A549 (cell line): ENCODE measurements at regions not wholly inside any gene's neighbourhood (a gene's known extent, or its start where the extent isn't known, plus 50 kb on each side); places are given as distances from the start of the nearest gene placed in this dataset.

Experiments used
- ATAC-seq, 2 experiments: fragments of 200-7000 bp in 1 of 2; fragments of >200 bp in 1 of 2; cut with Nextera tagmentation in 1 of 2; cut with Tn5 transposase in 1 of 2; 3 replicates each; pipeline versions ENCODE4 v1.8.0 to v1.9.1; 2018 to 2020; ENCODE audit warnings: mild to moderate bottlenecking in 1 of 2, moderate library complexity in 1 of 2
- CTCF ChIA-PET: fragments of 300-600 bp; sonication (Branson Sonifier 250); formaldehyde crosslinking; extraction: SDS; loops from one replicate; lab custom pipeline; 2021; ENCODE audit warnings: antibody characterized with exemption, inconsistent platforms; lab: Yijun Ruan, JAX
- POLR2A ChIA-PET: fragments of 350-600 bp; formaldehyde crosslinking; extraction: SDS; loops from one replicate; lab custom pipeline; 2021; ENCODE audit warnings: antibody characterized with exemption, inconsistent platforms; lab: Yijun Ruan, JAX
- DNase-seq, 2 experiments: peaks; one replicate each; pipeline versions ENCODE4 v3.0.0 to v3.0.0-alpha.2; 2011 to 2016; ENCODE audit warnings: low read depth in 1 of 2, low spot score in 1 of 2
- FAIRE-seq: peaks from 2 replicates; lab custom pipeline; 2011; peaks lifted over from hg19 to GRCh38; lab: Jason Lieb, UNC
- H3K27ac ChIP-seq, 2 experiments: fragments of >200 bp; sonication (Bioruptor Twin); formaldehyde crosslinking; 3 replicates each; pipeline ENCODE4 v1.5.1; 2016 to 2017
- H3K4me1 ChIP-seq: fragments of >200 bp; sonication (Bioruptor Twin); formaldehyde crosslinking; 3 replicates; pipeline ENCODE4 v1.6.1; 2016
- H3K4me2 ChIP-seq: fragments of >200 bp; sonication (Bioruptor Twin); formaldehyde crosslinking; 3 replicates; pipeline ENCODE4 v1.6.1; 2016
- H3K4me3 ChIP-seq: fragments of >200 bp; sonication (Bioruptor Twin); formaldehyde crosslinking; 3 replicates; pipeline ENCODE4 v1.5.1; 2016
- H3K9me3 ChIP-seq: fragments of >200 bp; sonication (Bioruptor Twin); formaldehyde crosslinking; 3 replicates; pipeline ENCODE4 v1.6.1; 2016
- CBX2 ChIP-seq: fragments of 200-600 bp; sonication (generic); IDR thresholded peaks from 2 replicates; pipeline ENCODE4 v1.6.1; 2016; ENCODE audit warnings: low read depth, mild to moderate bottlenecking, borderline replicate concordance
- CBX8 ChIP-seq: fragments of 200-600 bp; sonication (generic); IDR thresholded peaks from 2 replicates; pipeline ENCODE4 v1.6.1; 2016
- CHD2 ChIP-seq: fragments of 150-350 bp; IDR thresholded peaks from 2 replicates; pipeline ENCODE4 v1.6.1; 2014; ENCODE audit warnings: low read length; ENCODE audit not compliant: partially characterized antibody
- CHD4 ChIP-seq: fragments of 200-600 bp; sonication (generic); IDR thresholded peaks from 2 replicates; pipeline ENCODE4 v1.6.1; 2016; ENCODE audit warnings: antibody characterized with exemption, mild to moderate bottlenecking, borderline replicate concordance
- ESRRA ChIP-seq: fragments of 150-350 bp; IDR thresholded peaks from 2 replicates; pipeline ENCODE4 v1.6.1; 2014; ENCODE audit warnings: mild to moderate bottlenecking, low read length, borderline replicate concordance
- FOSB ChIP-seq: fragments of 250-450 bp; sonication (Bioruptor Pico); IDR thresholded peaks from 2 replicates; pipeline ENCODE4 v1.5.0; 2020; ENCODE audit warnings: mild to moderate bottlenecking, moderate library complexity
- FOXS1 ChIP-seq: fragments of 250-450 bp; sonication (Bioruptor Pico); IDR thresholded peaks from 2 replicates; pipeline ENCODE4 v1.5.0; 2020; ENCODE audit warnings: mild to moderate bottlenecking, moderate library complexity
- GATA3 ChIP-seq: IDR thresholded peaks from 2 replicates; pipeline ENCODE4 v1.6.1; 2012; ENCODE audit warnings: borderline replicate concordance
- HEYL ChIP-seq: fragments of 250-450 bp; sonication (Bioruptor Pico); IDR thresholded peaks from 2 replicates; pipeline ENCODE4 v1.8.0; 2021; ENCODE audit warnings: mild to moderate bottlenecking, moderate library complexity
- HOXA7 ChIP-seq: fragments of 250-450 bp; sonication (Bioruptor Pico); IDR thresholded peaks from 2 replicates; pipeline ENCODE4 v1.5.0; 2020; ENCODE audit warnings: mild to moderate bottlenecking, moderate library complexity
- NPAS2 ChIP-seq: fragments of 250-450 bp; sonication (Bioruptor Pico); IDR thresholded peaks from 2 replicates; pipeline ENCODE4 v1.8.0; 2022; ENCODE audit warnings: mild to moderate bottlenecking, moderate library complexity, borderline replicate concordance
- NR3C1 ChIP-seq: fragments of >200 bp; sonication (Bioruptor Twin); formaldehyde crosslinking; IDR thresholded peaks from 3 replicates; pipeline ENCODE4 v1.6.1; 2017
- PHF8 ChIP-seq: fragments of 200-600 bp; sonication (generic); IDR thresholded peaks from 2 replicates; pipeline ENCODE4 v1.6.1; 2016; ENCODE audit warnings: low read depth, mild to moderate bottlenecking, antibody characterized with exemption, moderate library complexity, borderline replicate concordance
- POLR2AphosphoS2 ChIP-seq: conservative IDR thresholded peaks from 2 replicates; pipeline ENCODE4 v1.6.1; 2012; ENCODE audit warnings: low read length, improper control_type of control experiment, inconsistent platforms
- RAD21 ChIP-seq, 2 experiments: fragments of >200 bp in 1 of 2; sonication (Bioruptor Twin) in 1 of 2; formaldehyde crosslinking in 1 of 2; IDR thresholded peaks in 1 of 2; conservative IDR thresholded peaks in 1 of 2; 2 replicates in 1 of 2; 3 replicates in 1 of 2; pipeline ENCODE4 v1.6.1; 2012 to 2018; ENCODE audit warnings: inconsistent platforms in 1 of 2
- RNF2 ChIP-seq: fragments of 200-600 bp; sonication (generic); IDR thresholded peaks from 2 replicates; pipeline ENCODE4 v1.6.1; 2016; ENCODE audit warnings: low read depth, mild to moderate bottlenecking, antibody characterized with exemption, moderate library complexity, borderline replicate concordance
- SREBF2 ChIP-seq: fragments of 450-650 bp; IDR thresholded peaks from 2 replicates; pipeline ENCODE4 v1.6.1; 2014; ENCODE audit warnings: mild to moderate bottlenecking, moderate library complexity
- TFCP2L1 ChIP-seq: fragments of 250-450 bp; sonication (Bioruptor Pico); IDR thresholded peaks from 2 replicates; pipeline ENCODE4 v1.5.0; 2021; ENCODE audit warnings: mild to moderate bottlenecking
- TP53 ChIP-seq: fragments of 250-450 bp; sonication (Bioruptor Pico); IDR thresholded peaks from 2 replicates; pipeline ENCODE4 v1.5.0; 2021; ENCODE audit warnings: mild to moderate bottlenecking, moderate library complexity
- ZNF302 ChIP-seq: fragments of 250-450 bp; sonication (Bioruptor Pico); IDR thresholded peaks from 2 replicates; pipeline ENCODE4 v1.9.0; 2021; ENCODE audit warnings: inconsistent platforms, mild to moderate bottlenecking, moderate library complexity
- ZSCAN20 ChIP-seq: fragments of 250-450 bp; sonication (Bioruptor Pico); IDR thresholded peaks from 2 replicates; pipeline ENCODE4 v1.8.0; 2022; ENCODE audit warnings: mild to moderate bottlenecking, moderate library complexity
- WGBS: methylation state at CpG from one replicate; pipeline ENCODE4 v1.1.6; 2017; ENCODE audit errors: missing lambda C conversion rate; 5-methylcytosine and 5-hydroxymethylcytosine counted together
- TF ChIP-seq, protein P1 (sequence below): fragments of >200 bp; sonication (Bioruptor Twin); formaldehyde crosslinking; IDR thresholded peaks from 3 replicates; pipeline ENCODE4 v1.6.1; 2016
- TF ChIP-seq, protein P2 (sequence below): fragments of 250-450 bp; sonication (Bioruptor Pico); IDR thresholded peaks from 2 replicates; pipeline ENCODE4 v1.5.0; 2021; ENCODE audit warnings: mild to moderate bottlenecking, moderate library complexity, borderline replicate concordance

DNA sequence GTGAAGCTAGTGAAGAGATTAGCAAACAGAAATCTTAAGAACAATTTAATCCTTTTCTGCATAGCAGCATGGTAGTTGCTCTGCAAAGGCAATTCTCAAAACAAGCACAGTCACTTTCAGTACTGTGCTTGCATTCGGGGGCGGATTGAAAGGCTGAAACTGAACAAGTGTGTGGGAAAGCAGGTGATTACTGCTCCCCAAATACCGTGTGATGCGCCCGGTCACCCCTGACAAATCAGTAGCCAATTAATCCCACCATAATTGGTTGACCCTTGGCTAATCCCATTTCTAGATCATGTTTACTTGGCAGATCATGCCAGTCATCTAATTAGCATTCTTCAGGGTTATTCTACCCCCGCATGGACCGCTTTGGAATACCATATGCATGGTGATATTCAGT lies 76.5 kb upstream of the ADRB1 start:
- TF ChIP-seq PHF8 (no peak), POLR2AphosphoS2 (no peak), RNF2 (no peak), HEYL (CRISPR knock-in tag) (no peak), TFCP2L1 (CRISPR knock-in tag) (no peak), CHD2 (no peak), GATA3 (no peak), CHD4 (no peak), SREBF2 (no peak), CBX8 (no peak), ESRRA (no peak), NPAS2 (CRISPR knock-in tag) (no peak), RAD21 (conservative IDR thresholded peaks at IDR 0.05 in 1 of 2, IDR thresholded peaks at IDR 0.05 in 1 of 2) (no peak), HOXA7 (no peak), FOXS1 (no peak), ZSCAN20 (CRISPR knock-in tag) (no peak), NR3C1 (no peak), CBX2 (no peak)
- TF ChIP-seq, protein P1, sequence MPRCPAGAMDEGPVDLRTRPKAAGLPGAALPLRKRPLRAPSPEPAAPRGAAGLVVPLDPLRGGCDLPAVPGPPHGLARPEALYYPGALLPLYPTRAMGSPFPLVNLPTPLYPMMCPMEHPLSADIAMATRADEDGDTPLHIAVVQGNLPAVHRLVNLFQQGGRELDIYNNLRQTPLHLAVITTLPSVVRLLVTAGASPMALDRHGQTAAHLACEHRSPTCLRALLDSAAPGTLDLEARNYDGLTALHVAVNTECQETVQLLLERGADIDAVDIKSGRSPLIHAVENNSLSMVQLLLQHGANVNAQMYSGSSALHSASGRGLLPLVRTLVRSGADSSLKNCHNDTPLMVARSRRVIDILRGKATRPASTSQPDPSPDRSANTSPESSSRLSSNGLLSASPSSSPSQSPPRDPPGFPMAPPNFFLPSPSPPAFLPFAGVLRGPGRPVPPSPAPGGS = no peak
- TF ChIP-seq, all 56 proteins: peak for 0
- FAIRE-seq = no peak
- ChIA-PET POLR2A (interaction anchor here (0.6 kb wide), 1 partner anchor 12 kb away, joined by 7 read pairs; no protein-coding TSS in a partner anchor), CTCF (interaction anchor here (1.7 kb wide), 1 partner anchor 13 kb away, joined by 4 read pairs; no protein-coding TSS in a partner anchor)
- Histone ChIP-seq H3K4me3 (no peak overlapping the region), H3K4me2 (no peak overlapping the region), H3K9me3 (no peaks in the 10 kb centered on the region), H3K4me1 (no peaks in the 10 kb centered on the region), H3K27ac (no peak overlapping the region)
- DNase-seq = no peak
- 90% methylated on average over 7 of the region's 7 CpGs for WGBS
- no peak for ATAC-seq

DNA sequence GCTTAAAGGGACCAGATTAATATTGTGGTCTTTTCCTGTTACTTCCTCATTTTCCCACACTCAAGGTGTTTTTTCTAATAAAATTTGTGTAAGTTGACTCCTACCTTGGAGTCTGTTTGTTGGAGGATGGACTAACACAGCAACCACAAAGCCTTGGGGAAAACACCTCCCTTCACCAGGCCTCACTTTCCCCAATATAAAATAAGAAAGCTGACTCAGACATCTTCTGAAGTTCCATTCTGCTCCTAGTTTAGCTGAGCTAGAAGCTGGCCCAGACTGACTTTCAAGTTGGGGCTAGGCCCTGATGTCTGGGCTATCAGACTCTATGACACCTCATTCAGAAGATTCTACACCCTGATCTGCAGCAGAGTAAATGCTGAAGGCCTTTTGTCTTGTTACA lies 73.0 kb upstream of the ADRB1 start:
- FAIRE-seq (no peak), ATAC-seq (no peak), DNase-seq (no peak)
- ChIA-PET POLR2A (no interaction called here), CTCF (interaction anchor here (1.0 kb wide), 1 partner anchor 10 kb away, joined by 3 read pairs; no protein-coding TSS in a partner anchor)
- Histone ChIP-seq H3K9me3 (peaks cover 6% of the 10 kb centered on the region; the same call in 1 of the 3 replicates), H3K4me2 (no peak overlapping the region), H3K4me3 (no peak overlapping the region), H3K27ac (no peak overlapping the region), H3K4me1 (no peaks in the 10 kb centered on the region)
- TF ChIP-seq ZNF302 (no peak), TP53 (CRISPR knock-in tag) (no peak)

DNA sequence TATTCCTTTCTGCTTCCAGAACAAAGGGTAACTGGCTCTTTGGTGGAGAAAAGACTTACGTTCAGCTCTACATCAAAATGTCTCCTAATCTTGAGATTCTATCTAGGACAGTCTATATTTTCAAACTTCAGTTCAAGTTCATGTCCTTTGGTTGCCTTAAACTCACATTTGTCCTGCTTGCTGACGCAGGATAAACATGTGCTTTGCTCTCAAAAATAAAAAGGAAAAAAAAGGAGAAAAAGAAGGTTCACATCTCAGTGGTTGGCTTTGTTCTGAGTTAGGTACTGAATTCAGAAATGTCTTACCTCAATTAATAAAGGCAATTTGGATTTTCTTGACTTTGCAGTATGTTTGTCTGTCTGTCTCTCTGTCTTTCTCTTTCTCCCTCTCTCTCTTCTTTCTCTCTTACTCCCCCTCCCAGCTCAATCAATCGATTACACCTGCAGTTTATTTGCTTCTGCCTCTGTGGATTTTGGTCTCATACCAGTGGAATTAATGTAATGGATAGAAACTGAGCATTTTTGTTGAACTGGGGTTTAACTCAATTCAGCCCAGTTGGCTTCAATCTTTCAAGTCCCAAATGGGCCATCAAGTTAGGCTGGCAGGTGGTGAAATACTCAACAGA lies 72.2 kb upstream of the ADRB1 start:
- no peak overlapping the region for H3K4me3 ChIP-seq
- DNase-seq (no peak), ATAC-seq (no peak), FAIRE-seq (no peak)
- H3K9me3 ChIP-seq = peaks cover 6% of the 10 kb centered on the region; the same call in 1 of the 3 replicates
- ChIA-PET POLR2A (no interaction called here), CTCF (interaction anchor here (0.6 kb wide), 1 partner anchor 306 kb away, joined by 3 read pairs; no protein-coding TSS in a partner anchor)
- WGBS = 65% methylated on average over 3 of the region's 3 CpGs
- H3K27ac ChIP-seq = no peak overlapping the region
- H3K4me2 ChIP-seq = no peak overlapping the region
- TF ChIP-seq, protein P2, sequence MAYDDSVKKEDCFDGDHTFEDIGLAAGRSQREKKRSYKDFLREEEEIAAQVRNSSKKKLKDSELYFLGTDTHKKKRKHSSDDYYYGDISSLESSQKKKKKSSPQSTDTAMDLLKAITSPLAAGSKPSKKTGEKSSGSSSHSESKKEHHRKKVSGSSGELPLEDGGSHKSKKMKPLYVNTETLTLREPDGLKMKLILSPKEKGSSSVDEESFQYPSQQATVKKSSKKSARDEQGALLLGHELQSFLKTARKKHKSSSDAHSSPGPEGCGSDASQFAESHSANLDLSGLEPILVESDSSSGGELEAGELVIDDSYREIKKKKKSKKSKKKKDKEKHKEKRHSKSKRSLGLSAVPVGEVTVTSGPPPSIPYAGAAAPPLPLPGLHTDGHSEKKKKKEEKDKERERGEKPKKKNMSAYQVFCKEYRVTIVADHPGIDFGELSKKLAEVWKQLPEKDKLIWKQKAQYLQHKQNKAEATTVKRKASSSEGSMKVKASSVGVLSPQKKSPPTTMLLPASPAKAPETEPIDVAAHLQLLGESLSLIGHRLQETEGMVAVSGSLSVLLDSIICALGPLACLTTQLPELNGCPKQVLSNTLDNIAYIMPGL (CRISPR knock-in tag) = no peak
- no peak for TF ChIP-seq FOSB
- H3K4me1 ChIP-seq = no peaks in the 10 kb centered on the region
